GM21447 (cell line): ENCODE measurements at regions not wholly inside any gene's neighbourhood (a gene's known extent, or its start where the extent isn't known, plus 50 kb on each side); places are given as distances from the start of the nearest gene placed in this dataset.
"Not testable (repeated sequence)": the region's sequence is repeated elsewhere in the genome, so short reads cannot be mapped to it uniquely, and the experiment has no call there.

Experiments used
- ATAC-seq: cut with Tn5 transposase; IDR thresholded peaks from one replicate; pipeline ENCODE4 v1.9.1; 2021; ENCODE audit not compliant: unreplicated experiment

DNA sequence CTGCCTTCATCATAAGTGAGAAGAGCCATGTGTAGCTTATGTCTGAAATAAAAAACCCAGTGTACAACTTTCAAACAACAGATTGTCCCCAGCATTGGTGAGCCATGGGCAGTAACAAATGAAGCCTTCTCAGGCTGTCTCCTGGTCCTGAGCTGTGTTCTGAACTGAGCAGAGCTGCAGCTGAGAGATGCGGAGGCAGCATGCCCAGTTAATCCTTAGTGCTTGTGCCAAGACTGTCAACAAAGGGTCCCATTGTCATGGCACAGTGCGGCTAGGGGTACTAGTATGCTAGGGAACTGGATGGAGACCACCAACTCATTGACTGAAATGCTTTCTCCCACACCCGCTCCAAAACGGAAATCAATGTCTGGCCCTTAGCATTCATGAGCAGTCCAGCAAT lies 154.3 kb downstream of the RMST start:
- ATAC-seq = no peak

DNA sequence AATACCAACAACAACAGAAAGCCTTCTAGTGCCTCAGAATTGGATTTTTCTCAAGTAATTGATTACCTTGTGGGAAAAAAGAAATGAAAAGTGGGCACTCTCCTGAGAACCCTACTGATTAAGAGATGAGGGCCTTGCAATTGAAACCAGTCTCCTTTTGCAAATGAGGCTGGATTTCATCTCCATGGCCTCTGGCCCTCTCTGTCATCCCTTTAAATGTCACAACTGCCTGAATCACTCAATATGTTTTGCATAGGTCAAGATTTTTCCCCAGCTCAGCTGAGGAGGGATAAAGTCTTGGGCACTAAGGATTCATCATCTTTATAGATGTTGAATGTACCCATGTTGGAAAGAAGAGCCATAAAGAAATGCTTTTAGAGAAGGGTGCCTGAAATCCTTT lies 166.4 kb downstream of the RMST start:
- no peak for ATAC-seq

DNA sequence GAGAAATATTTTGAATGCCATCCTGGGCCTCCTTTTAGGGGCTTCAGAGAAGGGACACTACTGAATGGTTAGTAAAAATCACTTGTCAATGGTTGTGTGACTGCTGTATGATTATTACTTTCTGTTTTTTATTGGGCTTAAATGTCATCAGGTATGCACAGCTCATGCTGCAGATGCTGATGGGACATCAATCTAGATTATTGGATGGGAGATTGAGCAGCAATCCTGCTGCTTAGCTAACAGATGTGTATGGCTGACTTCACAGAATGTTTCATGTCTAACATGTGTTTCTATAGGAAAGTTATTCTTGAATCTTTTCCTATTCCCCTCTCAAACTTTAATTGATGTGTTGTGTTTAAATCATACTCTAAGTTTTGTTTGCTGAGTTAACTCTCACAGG lies 166.8 kb downstream of the RMST start:
- no peak for ATAC-seq

DNA sequence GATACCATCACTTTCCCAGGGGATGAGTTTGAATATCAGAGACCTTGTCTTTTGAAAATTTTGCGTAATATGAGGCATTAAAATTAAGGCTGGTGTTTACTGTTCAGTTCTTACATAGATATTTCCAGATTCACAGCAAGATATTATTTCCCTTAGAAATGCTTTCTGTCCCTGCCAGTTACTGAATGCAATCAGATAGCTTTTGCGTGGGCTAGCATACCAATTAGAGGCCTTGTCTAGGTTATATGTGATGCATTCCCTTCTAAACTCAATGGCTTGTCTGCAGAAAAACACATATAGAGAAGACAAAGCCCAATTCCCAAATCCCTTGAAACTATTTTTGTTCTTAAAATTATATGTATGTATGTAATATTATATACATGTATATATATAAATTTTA lies 167.8 kb downstream of the RMST start:
- no peak for ATAC-seq

DNA sequence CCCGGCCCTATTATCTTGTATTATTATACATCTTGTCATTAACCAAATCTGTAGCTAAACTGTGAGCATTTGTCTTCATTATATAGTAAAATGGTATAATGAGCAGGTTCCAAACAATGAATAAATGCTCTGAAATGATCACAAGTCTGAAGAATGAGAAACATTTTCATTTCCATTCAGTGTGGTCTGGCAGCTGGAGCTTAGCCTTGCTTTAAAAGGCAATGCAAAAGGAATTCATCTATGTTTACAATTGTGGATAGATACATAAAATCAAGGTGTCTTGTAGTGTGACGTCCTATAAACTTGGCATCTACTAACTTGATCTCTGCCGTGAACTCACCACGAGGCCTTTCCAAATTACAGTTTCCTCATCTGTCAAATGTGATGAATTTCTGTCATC lies 168.3 kb downstream of the RMST start:
- no peak for ATAC-seq

DNA sequence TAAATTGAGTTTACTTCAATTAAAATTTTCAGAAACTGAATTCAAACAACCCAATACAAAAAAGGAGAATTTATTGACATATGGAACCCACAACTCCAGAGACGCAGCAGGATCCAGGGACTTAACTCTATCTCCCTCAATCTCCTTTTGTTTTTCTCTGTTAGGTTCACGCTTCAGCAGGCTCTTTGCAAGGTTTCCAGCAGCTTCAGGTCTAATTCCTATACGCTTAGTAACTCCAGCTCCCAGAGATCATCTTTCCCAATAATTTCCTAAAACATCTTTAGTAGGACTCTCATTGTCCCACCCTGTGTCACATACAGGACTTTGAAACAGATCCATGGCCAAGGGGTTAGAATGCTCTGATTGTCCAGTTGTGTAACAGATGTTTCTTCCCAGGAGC lies 175.2 kb downstream of the RMST start:
- ATAC-seq = no peak

DNA sequence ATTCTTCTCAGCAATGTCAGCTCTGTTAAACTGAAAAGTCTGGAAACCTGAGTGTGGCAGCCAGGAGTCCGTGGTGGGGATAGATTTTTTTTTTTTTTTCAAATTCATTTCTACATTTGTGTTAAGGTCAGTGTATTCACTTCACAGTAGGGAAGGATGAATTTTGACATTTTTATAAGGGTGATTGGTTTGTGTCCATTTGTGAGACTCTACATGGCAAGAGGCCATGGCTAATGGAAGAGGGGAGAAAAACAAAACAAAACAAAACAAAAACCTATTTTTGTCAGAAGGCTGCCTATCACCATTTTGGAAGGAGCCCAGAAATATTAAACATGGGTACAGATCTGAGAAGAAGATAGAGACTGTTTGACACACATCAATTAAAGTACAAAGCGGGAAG lies 176.1 kb downstream of the RMST start:
- no peak for ATAC-seq

DNA sequence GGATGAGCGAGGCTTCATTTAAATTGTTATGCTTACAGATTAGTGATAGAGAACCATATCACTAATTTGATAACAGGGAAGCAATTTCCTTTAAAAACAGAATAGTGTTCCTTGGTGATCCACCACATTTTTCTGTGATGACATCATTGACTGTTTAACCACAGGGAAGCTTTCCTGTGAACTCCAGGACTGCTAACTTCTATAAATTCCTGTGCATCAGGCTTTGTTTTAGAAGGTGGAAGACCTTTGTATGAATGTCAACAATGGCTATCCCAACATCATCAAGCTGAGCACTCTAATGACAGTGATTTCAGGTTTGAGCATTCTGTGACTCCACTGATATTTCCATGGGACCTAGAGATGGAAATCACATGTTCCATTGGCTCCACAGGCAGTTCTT lies 177.1 kb downstream of the RMST start:
- ATAC-seq = no peak

DNA sequence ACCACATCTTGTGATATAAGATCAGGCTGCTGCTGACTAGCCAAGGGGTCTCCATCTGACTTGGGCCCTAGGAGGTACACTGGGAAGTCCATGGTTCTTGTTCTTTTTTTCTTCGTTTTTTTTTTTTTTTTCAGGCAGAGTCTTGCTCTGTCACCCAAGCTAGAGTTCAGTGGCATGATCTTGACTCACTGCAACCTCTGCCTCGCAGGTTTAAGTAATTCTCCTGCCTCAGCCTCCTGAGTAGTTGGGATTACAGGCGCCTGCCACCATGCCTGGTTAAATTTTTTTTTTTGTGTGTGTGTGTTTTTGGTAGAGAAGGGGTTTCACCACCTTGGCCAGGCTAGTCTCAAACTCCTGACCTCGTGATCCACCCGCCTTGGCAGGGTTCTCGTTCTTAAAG lies 178.2 kb downstream of the RMST start:
- no peak for ATAC-seq

DNA sequence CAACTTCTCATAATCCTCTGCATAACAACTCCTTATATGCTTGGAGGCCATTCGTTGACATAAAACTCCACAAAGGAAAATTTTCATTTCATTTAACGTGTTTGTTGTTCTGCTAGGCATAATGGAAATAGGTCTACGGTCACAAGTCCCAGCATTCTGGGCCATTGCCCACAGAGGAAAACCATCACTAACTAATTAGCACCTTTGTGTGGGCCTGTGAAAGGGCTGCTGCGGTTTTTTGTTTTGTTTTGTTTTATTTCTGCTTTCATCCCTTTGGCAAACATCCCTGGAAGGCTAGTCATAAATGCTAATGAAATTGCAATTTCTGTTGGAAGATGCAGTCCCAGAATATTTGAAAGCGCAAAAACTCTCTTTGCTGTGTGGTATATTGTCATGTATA lies 180.3 kb downstream of the RMST start:
- no peak for ATAC-seq

DNA sequence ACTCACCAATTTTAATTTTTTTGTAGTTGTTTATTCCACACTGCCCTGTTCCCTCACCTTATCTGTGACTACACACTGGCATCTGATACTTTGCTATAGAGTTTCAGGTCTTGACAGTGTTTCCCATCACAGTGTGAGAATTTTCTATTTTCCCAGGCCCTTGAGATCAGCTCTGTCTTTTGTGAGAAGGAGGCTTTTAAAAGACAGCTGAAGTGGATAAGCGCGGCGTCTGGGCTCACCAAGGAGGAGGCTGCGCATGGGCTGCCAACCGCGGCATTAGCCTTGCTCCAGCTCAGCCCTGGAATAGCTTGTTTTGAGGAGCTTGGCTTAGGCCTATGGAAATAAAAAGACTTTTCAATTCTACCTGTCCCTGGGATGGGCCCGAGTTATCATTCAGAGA lies 181.3 kb downstream of the RMST start:
- no peak for ATAC-seq

DNA sequence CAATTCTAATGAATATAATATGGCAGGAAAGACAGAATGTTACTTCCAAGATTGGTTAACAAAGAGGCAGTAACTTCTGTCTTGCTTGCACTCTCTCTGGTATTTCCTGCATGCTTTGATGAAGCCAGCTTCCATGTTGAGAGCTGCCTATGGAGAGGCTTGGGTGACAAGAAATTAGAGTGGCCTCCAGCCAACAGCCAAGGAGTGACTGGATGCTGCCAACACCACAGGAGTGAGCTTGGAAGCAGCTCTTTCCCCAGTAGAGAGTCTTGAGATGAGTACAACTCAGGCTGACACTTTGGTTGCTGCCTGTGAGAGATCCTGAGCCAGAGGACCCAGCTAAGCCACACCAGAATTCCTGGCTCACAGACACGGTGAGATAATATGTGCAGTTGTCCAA lies 183.1 kb downstream of the RMST start:
- ATAC-seq = no peak

DNA sequence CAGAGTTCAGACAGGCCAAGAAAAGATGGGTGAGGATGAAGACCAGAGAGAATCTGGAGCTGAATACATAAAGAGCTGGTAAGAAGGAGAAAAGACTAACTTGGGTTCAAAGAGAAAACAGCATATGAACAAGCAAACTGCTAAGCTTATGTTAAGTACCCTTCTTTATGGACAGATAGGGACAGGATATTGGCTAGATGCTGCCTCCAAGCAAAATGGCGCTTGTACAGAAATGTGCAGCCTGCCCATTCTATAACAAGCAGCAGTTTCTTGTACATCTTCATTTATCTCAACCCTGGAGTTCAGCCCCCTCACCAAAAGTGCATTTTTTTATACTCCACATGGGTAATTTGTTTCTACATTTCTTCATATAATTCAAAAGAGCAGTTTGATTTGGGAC lies 184.5 kb downstream of the RMST start:
- no peak for ATAC-seq

DNA sequence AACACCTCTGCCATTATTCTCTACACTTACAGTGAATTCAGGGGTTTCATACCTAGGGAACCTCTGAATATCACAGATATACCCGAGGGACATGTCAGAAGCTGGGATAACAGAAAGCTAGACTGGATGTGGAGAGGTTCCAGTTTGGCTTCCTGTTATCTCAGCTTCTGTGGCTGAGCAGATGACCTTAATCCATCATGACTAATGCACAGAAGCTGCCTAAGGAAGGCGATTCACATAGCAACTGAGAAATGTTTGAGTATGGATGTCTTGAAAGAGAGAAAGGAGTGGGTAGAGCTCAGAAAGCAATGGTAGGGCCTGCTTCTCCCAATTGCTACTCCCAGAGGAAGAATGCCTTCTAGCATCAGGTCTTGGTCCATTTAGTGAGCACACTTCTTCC lies 187.6 kb downstream of the RMST start:
- ATAC-seq = no peak

DNA sequence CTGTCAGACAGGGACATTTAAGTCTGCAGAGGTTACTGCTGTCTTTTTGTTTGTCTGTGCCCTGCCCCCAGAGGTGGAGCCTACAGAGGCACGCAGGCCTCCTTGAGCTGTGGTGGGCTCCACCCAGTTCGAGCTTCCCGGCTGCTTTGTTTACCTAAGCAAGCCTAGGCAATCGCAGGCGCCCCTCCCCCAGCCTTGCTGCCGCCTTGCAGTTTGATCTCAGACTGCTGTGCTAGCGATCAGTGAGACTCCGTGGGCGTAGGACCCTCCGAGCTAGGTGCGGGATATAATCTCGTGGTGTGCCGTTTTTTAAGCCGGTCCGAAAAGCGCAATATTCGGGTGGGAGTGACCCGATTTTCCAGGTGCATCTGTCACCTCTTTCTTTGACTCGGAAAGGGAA lies 193.9 kb downstream of the RMST start:
- not testable (repeated sequence) for ATAC-seq

DNA sequence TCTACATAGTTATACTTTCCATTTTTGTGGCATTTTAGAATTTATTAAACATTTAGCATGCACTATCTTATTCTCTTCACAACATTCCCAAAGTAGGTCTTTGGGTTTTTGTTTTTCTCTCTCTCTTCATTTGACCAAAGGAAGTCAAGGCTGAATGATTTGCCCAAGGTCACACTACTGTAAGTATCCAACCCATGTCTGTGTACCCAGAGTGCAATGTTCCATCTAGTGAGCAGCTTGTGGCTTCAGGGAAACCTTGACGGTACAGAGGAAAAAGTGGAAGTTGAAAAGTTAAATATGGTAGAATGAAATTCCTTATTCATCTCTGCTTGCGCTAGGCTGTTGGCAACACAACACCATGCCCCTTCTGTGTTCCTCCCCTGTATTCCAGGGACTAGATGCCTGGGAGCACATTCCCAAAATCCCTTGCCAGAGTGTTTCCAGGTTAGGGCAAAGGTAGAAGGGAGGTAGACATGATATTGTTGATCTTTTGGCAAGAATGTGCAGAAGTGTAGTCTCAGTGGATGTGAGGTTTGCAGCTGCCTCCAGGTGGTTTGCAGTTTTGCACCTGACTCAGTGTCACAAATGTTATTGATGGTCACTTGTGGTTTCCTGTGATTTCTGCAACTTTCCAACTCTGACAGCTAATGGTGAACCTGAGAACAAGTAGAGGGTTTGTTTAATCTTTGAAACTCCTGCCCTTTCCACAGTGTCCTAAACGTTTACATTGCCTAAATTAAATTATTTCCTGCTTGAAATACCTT lies 196.7 kb downstream of the RMST start:
- no peak for ATAC-seq

DNA sequence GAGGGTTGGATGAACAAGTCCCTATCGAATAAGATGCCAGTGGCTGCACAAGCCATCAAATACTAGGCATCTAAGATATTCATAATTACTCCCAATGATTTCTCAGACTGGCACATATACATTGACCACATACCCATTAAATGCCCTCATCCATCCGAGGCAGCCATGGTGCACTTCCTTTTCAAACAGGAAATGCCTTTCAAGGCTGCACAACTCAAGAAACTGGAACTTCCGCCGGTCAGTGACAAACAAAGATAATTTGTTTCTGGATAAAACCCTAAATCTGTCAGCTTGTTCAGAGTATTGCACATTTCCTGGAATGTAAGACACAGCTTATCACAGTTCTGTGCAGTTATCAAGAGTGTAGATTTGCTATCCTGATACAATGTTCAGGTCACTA lies 203.7 kb downstream of the RMST start:
- no peak for ATAC-seq

DNA sequence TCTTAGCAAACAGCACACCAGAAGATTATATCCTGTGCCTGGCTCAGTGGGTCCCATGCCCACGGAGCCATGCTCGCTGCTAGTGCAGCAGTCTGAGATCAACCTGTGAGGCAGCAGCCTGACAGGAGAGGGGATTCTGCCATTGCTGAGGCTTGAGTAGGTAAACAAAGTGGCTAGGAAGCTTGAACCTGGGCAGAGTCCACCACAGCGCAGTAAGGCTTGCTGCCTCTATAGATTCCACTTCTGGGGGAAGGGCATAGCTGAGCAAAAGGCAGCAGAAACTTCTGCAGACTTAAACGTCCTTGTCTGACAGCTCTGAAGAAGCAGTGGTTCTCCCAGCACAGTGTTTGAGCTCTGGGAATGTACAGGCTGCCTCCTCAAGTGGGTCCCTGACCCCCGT lies 210.3 kb downstream of the RMST start:
- ATAC-seq = no peak

DNA sequence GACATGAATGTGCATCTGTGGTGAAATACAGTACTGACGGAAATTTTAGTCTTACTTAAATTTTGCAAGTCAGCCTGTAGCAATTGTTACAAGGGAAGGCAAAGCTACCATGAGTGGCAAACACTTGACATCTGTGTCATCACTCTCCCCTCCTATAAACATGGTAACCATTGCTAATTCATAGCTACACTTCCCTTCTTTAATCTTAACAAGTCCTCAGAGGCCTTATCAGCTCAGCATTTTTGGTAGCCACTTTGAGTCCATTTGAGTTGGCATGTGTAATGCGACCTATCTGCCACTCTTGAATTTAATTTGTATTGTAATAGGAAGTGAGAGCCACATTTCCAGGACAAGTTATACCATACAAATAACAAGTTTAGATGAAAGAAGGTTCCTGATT lies 218.1 kb downstream of the RMST start:
- ATAC-seq = no peak

DNA sequence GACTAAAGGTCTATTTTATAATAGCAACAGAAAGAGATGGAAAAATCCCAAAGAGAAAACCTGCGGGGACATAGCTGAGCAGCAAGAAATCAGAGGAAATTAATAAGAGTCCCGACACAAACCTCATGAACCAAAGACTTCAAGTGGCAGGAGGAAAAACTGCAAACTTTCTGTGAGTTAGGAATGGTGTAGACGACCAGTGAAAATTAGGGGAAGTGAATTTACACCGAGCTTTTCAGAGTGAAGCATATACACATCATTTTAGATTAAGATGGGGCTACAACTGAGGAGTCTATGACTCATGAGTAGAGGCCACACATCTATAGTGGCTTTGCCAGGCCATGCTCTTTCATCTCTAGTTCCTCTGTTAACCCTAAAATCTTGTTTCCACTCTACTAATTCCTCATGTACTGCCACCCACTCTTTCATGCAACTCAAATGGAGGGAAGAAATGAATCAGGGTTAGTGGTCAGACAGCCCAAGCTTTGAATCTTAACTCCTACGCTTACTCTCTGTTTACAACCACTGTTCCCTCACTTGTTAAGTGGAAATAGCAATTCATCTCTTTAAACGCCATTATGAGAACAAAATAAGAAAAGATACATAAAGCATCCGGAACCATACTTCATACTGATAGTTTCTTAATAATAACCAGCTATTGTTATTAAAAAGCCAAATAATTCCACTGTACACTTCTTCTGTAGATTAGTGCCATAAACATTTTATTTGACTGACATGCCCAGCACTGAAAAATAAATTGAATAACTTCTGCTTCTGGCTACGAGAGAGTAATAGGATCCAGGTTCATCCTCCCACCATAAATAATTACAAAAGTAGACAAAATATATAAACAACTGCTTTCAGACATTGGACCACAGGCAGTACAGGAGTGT lies 219.3 kb downstream of the RMST start:
- ATAC-seq = peak; percentile 50

DNA sequence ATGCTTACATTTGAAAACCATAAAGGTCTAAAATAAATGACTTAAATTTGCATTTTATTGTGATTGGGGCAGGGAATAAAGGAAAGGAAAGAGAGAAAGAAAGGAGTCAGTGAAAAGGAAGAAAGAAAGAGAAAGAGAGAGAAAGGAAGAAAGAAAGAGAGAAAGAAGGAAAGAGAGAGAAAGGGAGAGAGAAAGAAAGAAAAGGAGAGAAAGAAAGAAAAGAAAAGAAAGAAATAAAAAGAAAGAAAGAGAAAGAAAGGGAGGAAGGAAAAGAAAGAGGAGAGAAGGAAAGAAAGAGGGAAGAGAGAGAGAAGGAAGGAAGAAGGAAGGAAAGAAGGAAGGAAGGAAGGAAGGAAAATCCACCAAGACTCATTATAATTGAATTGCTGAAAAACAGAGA lies 222.8 kb downstream of the RMST start:
- ATAC-seq = no peak

DNA sequence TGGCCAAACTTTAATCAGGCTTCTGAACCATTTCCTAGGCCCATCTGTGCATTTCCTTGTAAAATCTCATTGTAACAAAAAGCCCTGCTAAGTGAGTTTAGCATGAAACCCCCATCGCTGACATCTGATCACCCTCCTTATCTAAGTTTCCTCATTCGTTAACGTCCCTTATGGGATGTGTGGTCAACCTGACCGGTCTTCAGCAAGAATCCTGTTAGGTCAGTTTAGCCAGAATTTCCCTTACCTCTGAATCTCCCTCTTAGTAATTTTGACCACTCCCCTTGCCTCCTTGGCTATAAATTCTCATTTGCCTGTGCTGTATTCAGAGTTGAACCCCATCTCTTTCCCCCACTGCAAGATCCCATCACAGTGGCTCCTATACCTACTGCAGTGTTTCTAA lies 239.3 kb downstream of the RMST start:
- no peak for ATAC-seq

DNA sequence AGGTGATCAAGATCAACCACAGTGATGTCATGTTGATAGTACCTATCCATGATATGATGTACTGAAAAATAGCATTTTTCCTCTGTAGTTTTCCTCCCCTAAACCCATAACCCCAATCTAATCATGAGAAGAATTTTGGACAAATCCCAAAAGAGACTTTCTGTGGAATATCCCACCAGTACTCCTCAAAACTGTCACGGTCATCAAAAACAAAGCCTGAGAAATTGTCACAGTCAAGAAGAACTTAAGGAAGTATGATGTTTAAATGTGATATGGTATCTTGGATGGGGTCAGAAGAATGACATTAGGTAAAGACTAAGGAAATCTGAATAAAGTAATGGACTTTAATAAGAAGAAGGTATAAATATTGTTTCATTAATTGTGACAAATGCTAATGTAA lies 248.8 kb downstream of the RMST start:
- ATAC-seq = no peak
